WTC11 (cell line): ENCODE measurements at regions not wholly inside any gene's neighbourhood (a gene's known extent, or its start where the extent isn't known, plus 50 kb on each side); places are given as distances from the start of the nearest gene placed in this dataset.

ENCODE experiments used
- ETV6 ChIP-seq: sonication (generic); formaldehyde crosslinking; IDR thresholded peaks from 2 replicates; pipeline ENCODE4 v1.8.1; 2022; ENCODE audit warnings: mild to moderate bottlenecking, missing genetic modification reagents
- FOXP1 ChIP-seq: sonication (generic); formaldehyde crosslinking; IDR thresholded peaks from 2 replicates; pipeline ENCODE4 v1.8.0; 2022; ENCODE audit warnings: missing genetic modification reagents, mild to moderate bottlenecking, moderate library complexity, borderline replicate concordance
- GABPB1 ChIP-seq: sonication (generic); formaldehyde crosslinking; IDR thresholded peaks from 2 replicates; pipeline ENCODE4 v1.8.1; 2023; ENCODE audit warnings: mild to moderate bottlenecking, missing genetic modification reagents
- JUN ChIP-seq: sonication (generic); formaldehyde crosslinking; IDR thresholded peaks from 2 replicates; pipeline ENCODE4 v1.8.0; 2023; ENCODE audit warnings: mild to moderate bottlenecking, missing genetic modification reagents
- NR3C1 ChIP-seq: sonication (generic); formaldehyde crosslinking; conservative IDR thresholded peaks from 2 replicates; pipeline ENCODE4 v1.8.1; 2023; ENCODE audit warnings: low read depth, mild to moderate bottlenecking, missing genetic modification reagents
- RORB ChIP-seq: fragments of 250-450 bp; sonication (Bioruptor Pico); IDR thresholded peaks from 2 replicates; pipeline ENCODE4 v1.9.0; 2021; ENCODE audit warnings: mild to moderate bottlenecking
- SP1 ChIP-seq: sonication (generic); formaldehyde crosslinking; conservative IDR thresholded peaks from 2 replicates; pipeline ENCODE4 v1.8.1; 2022; ENCODE audit warnings: missing genetic modification reagents
- ZNF396 ChIP-seq: fragments of 250-450 bp; sonication (Bioruptor Pico); IDR thresholded peaks from 2 replicates; pipeline ENCODE4 v1.8.0; 2021; ENCODE audit warnings: mild to moderate bottlenecking, moderate library complexity, borderline replicate concordance
- TF ChIP-seq, protein P1 (sequence below): fragments of 200-600 bp; IDR thresholded peaks from 2 replicates; pipeline ENCODE4 v1.8.0; 2022; ENCODE audit warnings: antibody characterized with exemption
- TF ChIP-seq, protein P2 (sequence below): sonication (generic); formaldehyde crosslinking; IDR thresholded peaks from 2 replicates; pipeline ENCODE4 v1.8.1; 2023; ENCODE audit warnings: mild to moderate bottlenecking, missing genetic modification reagents, moderate library complexity
- TF ChIP-seq, protein P3 (sequence below): sonication (generic); formaldehyde crosslinking; IDR thresholded peaks from 2 replicates; pipeline ENCODE4 v1.8.1; 2022; ENCODE audit warnings: low read depth, missing genetic modification reagents, borderline replicate concordance
- TF ChIP-seq, protein P4 (sequence below): sonication (generic); formaldehyde crosslinking; IDR thresholded peaks from 2 replicates; pipeline ENCODE4 v1.8.1; 2022; ENCODE audit warnings: mild to moderate bottlenecking, moderate library complexity, missing genetic modification reagents
- TF ChIP-seq, protein P5 (sequence below): sonication (generic); formaldehyde crosslinking; IDR thresholded peaks from 2 replicates; pipeline ENCODE4 v1.8.1; 2023; ENCODE audit warnings: mild to moderate bottlenecking, missing genetic modification reagents, borderline replicate concordance
- TF ChIP-seq, protein P6 (sequence below): sonication (generic); formaldehyde crosslinking; IDR thresholded peaks from 2 replicates; pipeline ENCODE4 v1.8.1; 2022; ENCODE audit warnings: low read depth, mild to moderate bottlenecking, moderate library complexity, missing genetic modification reagents, borderline replicate concordance

DNA sequence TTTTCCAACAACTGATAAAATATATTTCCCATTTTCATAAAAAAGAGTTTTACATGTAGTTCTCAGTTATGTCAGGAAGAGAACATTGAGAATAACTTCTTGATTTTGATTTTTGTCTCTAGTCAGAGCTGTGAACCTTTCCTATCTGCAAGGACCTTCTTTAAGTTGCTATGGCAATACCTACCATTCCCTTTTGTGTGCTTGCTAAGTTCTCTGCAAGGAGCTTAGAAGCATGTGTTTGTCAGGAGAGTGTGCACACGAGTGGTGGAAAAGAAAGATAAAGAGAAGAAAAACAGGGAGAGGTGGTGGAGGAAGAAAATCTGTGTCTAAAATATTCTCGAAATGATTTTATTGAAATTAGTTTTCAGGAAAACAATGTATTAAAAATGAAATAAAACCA is 140.3 kb upstream of the SLC8A1 start:
- TF ChIP-seq NR3C1, result no peak
- TF ChIP-seq, protein P1, sequence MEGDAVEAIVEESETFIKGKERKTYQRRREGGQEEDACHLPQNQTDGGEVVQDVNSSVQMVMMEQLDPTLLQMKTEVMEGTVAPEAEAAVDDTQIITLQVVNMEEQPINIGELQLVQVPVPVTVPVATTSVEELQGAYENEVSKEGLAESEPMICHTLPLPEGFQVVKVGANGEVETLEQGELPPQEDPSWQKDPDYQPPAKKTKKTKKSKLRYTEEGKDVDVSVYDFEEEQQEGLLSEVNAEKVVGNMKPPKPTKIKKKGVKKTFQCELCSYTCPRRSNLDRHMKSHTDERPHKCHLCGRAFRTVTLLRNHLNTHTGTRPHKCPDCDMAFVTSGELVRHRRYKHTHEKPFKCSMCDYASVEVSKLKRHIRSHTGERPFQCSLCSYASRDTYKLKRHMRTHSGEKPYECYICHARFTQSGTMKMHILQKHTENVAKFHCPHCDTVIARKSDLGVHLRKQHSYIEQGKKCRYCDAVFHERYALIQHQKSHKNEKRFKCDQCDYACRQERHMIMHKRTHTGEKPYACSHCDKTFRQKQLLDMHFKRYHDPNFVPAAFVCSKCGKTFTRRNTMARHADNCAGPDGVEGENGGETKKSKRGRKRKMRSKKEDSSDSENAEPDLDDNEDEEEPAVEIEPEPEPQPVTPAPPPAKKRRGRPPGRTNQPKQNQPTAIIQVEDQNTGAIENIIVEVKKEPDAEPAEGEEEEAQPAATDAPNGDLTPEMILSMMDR, result no peak
- TF ChIP-seq, protein P2, sequence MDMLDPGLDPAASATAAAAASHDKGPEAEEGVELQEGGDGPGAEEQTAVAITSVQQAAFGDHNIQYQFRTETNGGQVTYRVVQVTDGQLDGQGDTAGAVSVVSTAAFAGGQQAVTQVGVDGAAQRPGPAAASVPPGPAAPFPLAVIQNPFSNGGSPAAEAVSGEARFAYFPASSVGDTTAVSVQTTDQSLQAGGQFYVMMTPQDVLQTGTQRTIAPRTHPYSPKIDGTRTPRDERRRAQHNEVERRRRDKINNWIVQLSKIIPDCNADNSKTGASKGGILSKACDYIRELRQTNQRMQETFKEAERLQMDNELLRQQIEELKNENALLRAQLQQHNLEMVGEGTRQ (CRISPR knock-in tag), result no peak
- TF ChIP-seq, protein P3, sequence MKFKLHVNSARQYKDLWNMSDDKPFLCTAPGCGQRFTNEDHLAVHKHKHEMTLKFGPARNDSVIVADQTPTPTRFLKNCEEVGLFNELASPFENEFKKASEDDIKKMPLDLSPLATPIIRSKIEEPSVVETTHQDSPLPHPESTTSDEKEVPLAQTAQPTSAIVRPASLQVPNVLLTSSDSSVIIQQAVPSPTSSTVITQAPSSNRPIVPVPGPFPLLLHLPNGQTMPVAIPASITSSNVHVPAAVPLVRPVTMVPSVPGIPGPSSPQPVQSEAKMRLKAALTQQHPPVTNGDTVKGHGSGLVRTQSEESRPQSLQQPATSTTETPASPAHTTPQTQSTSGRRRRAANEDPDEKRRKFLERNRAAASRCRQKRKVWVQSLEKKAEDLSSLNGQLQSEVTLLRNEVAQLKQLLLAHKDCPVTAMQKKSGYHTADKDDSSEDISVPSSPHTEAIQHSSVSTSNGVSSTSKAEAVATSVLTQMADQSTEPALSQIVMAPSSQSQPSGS, result no peak
- TF ChIP-seq SP1 (CRISPR knock-in tag), result no peak
- no peak for TF ChIP-seq RORB (CRISPR knock-in tag)
- TF ChIP-seq GABPB1 (CRISPR knock-in tag), result no peak
- TF ChIP-seq ETV6 (CRISPR knock-in tag), result no peak
- TF ChIP-seq JUN (CRISPR knock-in tag), result no peak
- TF ChIP-seq, protein P4, sequence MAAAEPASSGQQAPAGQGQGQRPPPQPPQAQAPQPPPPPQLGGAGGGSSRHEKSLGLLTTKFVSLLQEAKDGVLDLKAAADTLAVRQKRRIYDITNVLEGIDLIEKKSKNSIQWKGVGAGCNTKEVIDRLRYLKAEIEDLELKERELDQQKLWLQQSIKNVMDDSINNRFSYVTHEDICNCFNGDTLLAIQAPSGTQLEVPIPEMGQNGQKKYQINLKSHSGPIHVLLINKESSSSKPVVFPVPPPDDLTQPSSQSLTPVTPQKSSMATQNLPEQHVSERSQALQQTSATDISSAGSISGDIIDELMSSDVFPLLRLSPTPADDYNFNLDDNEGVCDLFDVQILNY (CRISPR knock-in tag), result no peak
- no peak for TF ChIP-seq FOXP1
- TF ChIP-seq ZNF396, result no peak
- TF ChIP-seq, protein P5, sequence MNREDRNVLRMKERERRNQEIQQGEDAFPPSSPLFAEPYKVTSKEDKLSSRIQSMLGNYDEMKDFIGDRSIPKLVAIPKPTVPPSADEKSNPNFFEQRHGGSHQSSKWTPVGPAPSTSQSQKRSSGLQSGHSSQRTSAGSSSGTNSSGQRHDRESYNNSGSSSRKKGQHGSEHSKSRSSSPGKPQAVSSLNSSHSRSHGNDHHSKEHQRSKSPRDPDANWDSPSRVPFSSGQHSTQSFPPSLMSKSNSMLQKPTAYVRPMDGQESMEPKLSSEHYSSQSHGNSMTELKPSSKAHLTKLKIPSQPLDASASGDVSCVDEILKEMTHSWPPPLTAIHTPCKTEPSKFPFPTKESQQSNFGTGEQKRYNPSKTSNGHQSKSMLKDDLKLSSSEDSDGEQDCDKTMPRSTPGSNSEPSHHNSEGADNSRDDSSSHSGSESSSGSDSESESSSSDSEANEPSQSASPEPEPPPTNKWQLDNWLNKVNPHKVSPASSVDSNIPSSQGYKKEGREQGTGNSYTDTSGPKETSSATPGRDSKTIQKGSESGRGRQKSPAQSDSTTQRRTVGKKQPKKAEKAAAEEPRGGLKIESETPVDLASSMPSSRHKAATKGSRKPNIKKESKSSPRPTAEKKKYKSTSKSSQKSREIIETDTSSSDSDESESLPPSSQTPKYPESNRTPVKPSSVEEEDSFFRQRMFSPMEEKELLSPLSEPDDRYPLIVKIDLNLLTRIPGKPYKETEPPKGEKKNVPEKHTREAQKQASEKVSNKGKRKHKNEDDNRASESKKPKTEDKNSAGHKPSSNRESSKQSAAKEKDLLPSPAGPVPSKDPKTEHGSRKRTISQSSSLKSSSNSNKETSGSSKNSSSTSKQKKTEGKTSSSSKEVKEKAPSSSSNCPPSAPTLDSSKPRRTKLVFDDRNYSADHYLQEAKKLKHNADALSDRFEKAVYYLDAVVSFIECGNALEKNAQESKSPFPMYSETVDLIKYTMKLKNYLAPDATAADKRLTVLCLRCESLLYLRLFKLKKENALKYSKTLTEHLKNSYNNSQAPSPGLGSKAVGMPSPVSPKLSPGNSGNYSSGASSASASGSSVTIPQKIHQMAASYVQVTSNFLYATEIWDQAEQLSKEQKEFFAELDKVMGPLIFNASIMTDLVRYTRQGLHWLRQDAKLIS (CRISPR knock-in tag), result no peak
- TF ChIP-seq, protein P6, sequence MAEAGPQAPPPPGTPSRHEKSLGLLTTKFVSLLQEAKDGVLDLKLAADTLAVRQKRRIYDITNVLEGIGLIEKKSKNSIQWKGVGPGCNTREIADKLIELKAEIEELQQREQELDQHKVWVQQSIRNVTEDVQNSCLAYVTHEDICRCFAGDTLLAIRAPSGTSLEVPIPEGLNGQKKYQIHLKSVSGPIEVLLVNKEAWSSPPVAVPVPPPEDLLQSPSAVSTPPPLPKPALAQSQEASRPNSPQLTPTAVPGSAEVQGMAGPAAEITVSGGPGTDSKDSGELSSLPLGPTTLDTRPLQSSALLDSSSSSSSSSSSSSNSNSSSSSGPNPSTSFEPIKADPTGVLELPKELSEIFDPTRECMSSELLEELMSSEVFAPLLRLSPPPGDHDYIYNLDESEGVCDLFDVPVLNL (CRISPR knock-in tag), result no peak
